Activated CD4-positive, alpha-beta T cell treated with anti-CD3 and anti-CD28 coated beads, Interleukin-2, amount 10 ng/mL, durations not matched to agents 24 days and 14 days (primary cell): ENCODE measurements at regions not wholly inside any gene's neighbourhood (a gene's known extent, or its start where the extent isn't known, plus 50 kb on each side); places are given as distances from the start of the nearest gene placed in this dataset.
"Not testable (repeated sequence)": the region's sequence is repeated elsewhere in the genome, so short reads cannot be mapped to it uniquely, and the experiment has no call there.

ENCODE experiments used
- DNase-seq: peaks from one replicate; pipeline ENCODE4 v3.0.0; 2022
- H3K27ac Mint-ChIP-seq: one replicate; pipeline ENCODE4 v1.8.0; 2022; ENCODE audit warnings: mild to moderate bottlenecking, mixed read lengths
- H3K27me3 Mint-ChIP-seq: one replicate; pipeline ENCODE4 v1.8.0; 2022; ENCODE audit warnings: mixed read lengths
- H3K36me3 Mint-ChIP-seq: one replicate; pipeline ENCODE4 v1.8.0; 2022; ENCODE audit warnings: low read depth, mild to moderate bottlenecking, mixed read lengths
- H3K4me1 Mint-ChIP-seq: one replicate; pipeline ENCODE4 v1.8.0; 2021; ENCODE audit warnings: mixed read lengths
- H3K4me3 Mint-ChIP-seq: one replicate; pipeline ENCODE4 v1.8.0; 2022; ENCODE audit warnings: mild to moderate bottlenecking, moderate library complexity, mixed read lengths
- H3K9me3 Mint-ChIP-seq: one replicate; pipeline ENCODE4 v1.8.0; 2021; ENCODE audit warnings: mixed read lengths
- intact Hi-C: fragments of 100-400 bp; cut with micrococcal nuclease; formaldehyde crosslinking; loops from one replicate; pipeline ENCODE4 v1.15.1; 2023

GRCh38 chr4:66307641-66308438, 637.6 kb upstream of the EPHA5 start:
- intact Hi-C loops = no loop called here
- H3K36me3 Mint-ChIP-seq = no peaks in the 10 kb centered on the region
- no peak overlapping the region for H3K4me3 Mint-ChIP-seq
- no peaks in the 10 kb centered on the region for H3K27me3 Mint-ChIP-seq
- H3K27ac Mint-ChIP-seq = no peak overlapping the region
- DNase-seq = no peak
- H3K4me1 Mint-ChIP-seq = no peaks in the 10 kb centered on the region
- peaks cover 11% of the 10 kb centered on the region for H3K9me3 Mint-ChIP-seq

GRCh38 chr4:66300336-66300934, 630.1 kb upstream of the EPHA5 start:
- Mint-ChIP-seq H3K36me3 (no peaks in the 10 kb centered on the region), H3K27me3 (no peaks in the 10 kb centered on the region), H3K4me3 (no peak overlapping the region), H3K9me3 (peaks cover 3% of the 10 kb centered on the region), H3K4me1 (no peaks in the 10 kb centered on the region), H3K27ac (no peak overlapping the region)
- intact Hi-C loops = no loop called here
- DNase-seq = no peak

- Mint-ChIP-seq H3K4me3 (no peak overlapping the region), H3K36me3 (no peaks in the 10 kb centered on the region), H3K27ac (no peak overlapping the region), H3K4me1 (no peaks in the 10 kb centered on the region), H3K27me3 (no peaks in the 10 kb centered on the region), H3K9me3 (peaks cover 3% of the 10 kb centered on the region)
- DNase-seq = no peak
- intact Hi-C loops = no loop called here
Measured at GRCh38 chr4:66298569-66298968, 628.3 kb upstream of the EPHA5 start.

- no peak for DNase-seq
- no peaks in the 10 kb centered on the region for H3K27me3 Mint-ChIP-seq
- no peaks in the 10 kb centered on the region for H3K36me3 Mint-ChIP-seq
- H3K9me3 Mint-ChIP-seq = peaks cover 3% of the 10 kb centered on the region
- no peaks in the 10 kb centered on the region for H3K4me1 Mint-ChIP-seq
- no peak overlapping the region for H3K27ac Mint-ChIP-seq
- intact Hi-C loops = no loop called here
- no peak overlapping the region for H3K4me3 Mint-ChIP-seq
Measured at GRCh38 chr4:66297703-66298102, 627.4 kb upstream of the EPHA5 start.

GRCh38 chr4:66294638-66295037, 624.3 kb upstream of the EPHA5 start:
- Mint-ChIP-seq H3K4me3 (no peak overlapping the region), H3K9me3 (peaks cover 5% of the 10 kb centered on the region), H3K4me1 (no peaks in the 10 kb centered on the region), H3K27ac (no peak overlapping the region), H3K27me3 (no peaks in the 10 kb centered on the region), H3K36me3 (no peaks in the 10 kb centered on the region)
- intact Hi-C loops = no loop called here
- DNase-seq = no peak

GRCh38 chr4:66284991-66285451, 614.7 kb upstream of the EPHA5 start:
- H3K27ac Mint-ChIP-seq = no peak overlapping the region
- H3K36me3 Mint-ChIP-seq = no peaks in the 10 kb centered on the region
- no peaks in the 10 kb centered on the region for H3K27me3 Mint-ChIP-seq
- H3K4me3 Mint-ChIP-seq = no peak overlapping the region
- no peaks in the 10 kb centered on the region for H3K4me1 Mint-ChIP-seq
- intact Hi-C loops = no loop called here
- no peaks in the 10 kb centered on the region for H3K9me3 Mint-ChIP-seq
- no peak for DNase-seq

GRCh38 chr4:66279084-66279483, 608.8 kb upstream of the EPHA5 start:
- no peak overlapping the region for H3K27ac Mint-ChIP-seq
- H3K4me3 Mint-ChIP-seq = no peak overlapping the region
- H3K9me3 Mint-ChIP-seq = no peaks in the 10 kb centered on the region
- no peaks in the 10 kb centered on the region for H3K27me3 Mint-ChIP-seq
- intact Hi-C loops = no loop called here
- no peaks in the 10 kb centered on the region for H3K36me3 Mint-ChIP-seq
- DNase-seq = no peak
- H3K4me1 Mint-ChIP-seq = no peaks in the 10 kb centered on the region

GRCh38 chr4:66275411-66276038, 605.2 kb upstream of the EPHA5 start:
- intact Hi-C loops = no loop called here
- H3K36me3 Mint-ChIP-seq = no peaks in the 10 kb centered on the region
- no peaks in the 10 kb centered on the region for H3K9me3 Mint-ChIP-seq
- DNase-seq = no peak
- H3K4me1 Mint-ChIP-seq = no peaks in the 10 kb centered on the region
- H3K27me3 Mint-ChIP-seq = no peaks in the 10 kb centered on the region
- no peak overlapping the region for H3K4me3 Mint-ChIP-seq
- no peak overlapping the region for H3K27ac Mint-ChIP-seq

- H3K4me1 Mint-ChIP-seq = no peaks in the 10 kb centered on the region
- no peak for DNase-seq
- intact Hi-C loops = no loop called here
Measured at GRCh38 chr4:66273110-66273509, 602.8 kb upstream of the EPHA5 start.

GRCh38 chr4:66270356-66270755, 600.1 kb upstream of the EPHA5 start:
- H3K4me1 Mint-ChIP-seq, DNase-seq, H3K4me3 Mint-ChIP-seq, H3K27ac Mint-ChIP-seq, H3K36me3 Mint-ChIP-seq, intact Hi-C loops, H3K27me3 Mint-ChIP-seq: not testable (repeated sequence)
- H3K9me3 Mint-ChIP-seq = peaks cover 21% of the 10 kb centered on the region

More at GRCh38 chr4:66273110-66273509, 602.8 kb upstream of the EPHA5 start:
- Mint-ChIP-seq H3K4me3 (no peak overlapping the region), H3K27me3 (no peaks in the 10 kb centered on the region), H3K27ac (no peak overlapping the region), H3K9me3 (peaks cover 12% of the 10 kb centered on the region), H3K36me3 (no peaks in the 10 kb centered on the region)

GRCh38 chr4:66266554-66266953, 596.3 kb upstream of the EPHA5 start:
- not testable (repeated sequence) for H3K27me3 Mint-ChIP-seq

GRCh38 chr4:66266035-66266434, 595.7 kb upstream of the EPHA5 start:
- no peak overlapping the region for H3K27ac Mint-ChIP-seq
- H3K9me3 Mint-ChIP-seq = peaks cover 30% of the 10 kb centered on the region
- H3K36me3 Mint-ChIP-seq = no peaks in the 10 kb centered on the region
- no peaks in the 10 kb centered on the region for H3K27me3 Mint-ChIP-seq
- intact Hi-C loops = no loop called here
- DNase-seq = no peak
- no peak overlapping the region for H3K4me3 Mint-ChIP-seq
- no peaks in the 10 kb centered on the region for H3K4me1 Mint-ChIP-seq

More at GRCh38 chr4:66266554-66266953, 596.3 kb upstream of the EPHA5 start:
- intact Hi-C loops, H3K36me3 Mint-ChIP-seq, DNase-seq, H3K4me1 Mint-ChIP-seq, H3K27ac Mint-ChIP-seq, H3K4me3 Mint-ChIP-seq: not testable (repeated sequence)
- peaks cover 30% of the 10 kb centered on the region for H3K9me3 Mint-ChIP-seq

GRCh38 chr4:66252291-66252690, 582.0 kb upstream of the EPHA5 start:
- H3K27ac Mint-ChIP-seq = no peak overlapping the region
- no peaks in the 10 kb centered on the region for H3K27me3 Mint-ChIP-seq
- no peak overlapping the region for H3K4me3 Mint-ChIP-seq
- no peak for DNase-seq
- H3K36me3 Mint-ChIP-seq = no peaks in the 10 kb centered on the region
- no peaks in the 10 kb centered on the region for H3K4me1 Mint-ChIP-seq
- intact Hi-C loops = no loop called here
- H3K9me3 Mint-ChIP-seq = no peaks in the 10 kb centered on the region

GRCh38 chr4:66246643-66247042, 576.4 kb upstream of the EPHA5 start:
- Mint-ChIP-seq H3K36me3 (no peaks in the 10 kb centered on the region), H3K4me3 (no peak overlapping the region), H3K27ac (no peak overlapping the region), H3K27me3 (no peaks in the 10 kb centered on the region), H3K4me1 (no peaks in the 10 kb centered on the region), H3K9me3 (peaks cover 10% of the 10 kb centered on the region)
- intact Hi-C loops = no loop called here
- no peak for DNase-seq
